Hematopoietic multipotent progenitor cell treated with erythropoietin and hydrocortisone succinate and interleukin-3 and kit ligand, for 17 days (in vitro differentiated cells): ENCODE measurements at regions not wholly inside any gene's neighbourhood (a gene's known extent, or its start where the extent isn't known, plus 50 kb on each side); places are given as distances from the start of the nearest gene placed in this dataset.
"Not testable (repeated sequence)": the region's sequence is repeated elsewhere in the genome, so short reads cannot be mapped to it uniquely, and the experiment has no call there.

Source experiments
- DNase-seq: peaks from one replicate; pipeline ENCODE4 v3.0.0-alpha.2; 2015; ENCODE audit warnings: low spot score

GRCh38 chr5:44252545-44252944 is 136.7 kb downstream of the FGF10 start:
- DNase-seq: no peak

- DNase-seq: no peak
Observed at GRCh38 chr5:44246986-44247385, 142.2 kb downstream of the FGF10 start.

GRCh38 chr5:44245935-44246334 is 143.3 kb downstream of the FGF10 start:
- no peak for DNase-seq

GRCh38 chr5:44242791-44243190 is 146.4 kb downstream of the FGF10 start:
- no peak for DNase-seq

GRCh38 chr5:44236040-44236439 is 153.2 kb downstream of the FGF10 start:
- DNase-seq: no peak

- no peak for DNase-seq
Observed at GRCh38 chr5:44233691-44234090, 155.5 kb downstream of the FGF10 start.

GRCh38 chr5:44225231-44226160 is 163.7 kb downstream of the FGF10 start:
- DNase-seq: no peak

GRCh38 chr5:44199408-44199807 is 189.8 kb downstream of the FGF10 start:
- no peak for DNase-seq

GRCh38 chr5:44189255-44189654 is 200.0 kb downstream of the FGF10 start:
- no peak for DNase-seq

- DNase-seq: no peak
Observed at GRCh38 chr5:44187973-44188372, 201.2 kb downstream of the FGF10 start.

- no peak for DNase-seq
Observed at GRCh38 chr5:44183753-44184152, 205.5 kb downstream of the FGF10 start.

GRCh38 chr5:44183312-44183711 is 205.9 kb downstream of the FGF10 start:
- no peak for DNase-seq

- no peak for DNase-seq
Observed at GRCh38 chr5:44178414-44178813, 210.8 kb downstream of the FGF10 start.

GRCh38 chr5:44167540-44167939 is 221.7 kb downstream of the FGF10 start:
- no peak for DNase-seq

- no peak for DNase-seq
Observed at GRCh38 chr5:44160369-44160768, 228.9 kb downstream of the FGF10 start.

- no peak for DNase-seq
Observed at GRCh38 chr5:44150075-44150723, 239.0 kb downstream of the FGF10 start.

GRCh38 chr5:44117947-44118346 is 271.3 kb downstream of the FGF10 start:
- DNase-seq: not testable (repeated sequence)

GRCh38 chr5:44108232-44108631 is 281.0 kb downstream of the FGF10 start:
- DNase-seq: not testable (repeated sequence)

GRCh38 chr5:44099643-44100042 is 289.6 kb downstream of the FGF10 start:
- no peak for DNase-seq

- no peak for DNase-seq
Observed at GRCh38 chr5:44089424-44090144, 299.6 kb downstream of the FGF10 start.

- no peak for DNase-seq
Observed at GRCh38 chr5:44085083-44085482, 304.1 kb downstream of the FGF10 start.

- not testable (repeated sequence) for DNase-seq
Observed at GRCh38 chr5:44074547-44074946, 314.7 kb downstream of the FGF10 start.

GRCh38 chr5:44051591-44051990 is 337.6 kb downstream of the FGF10 start:
- DNase-seq: no peak
